ENCODE measurements at regions not wholly inside any gene's neighbourhood (a gene's known extent, or its start where the extent isn't known, plus 50 kb on each side); places are given as distances from the start of the nearest gene placed in this dataset.

GRCh38 chr7:92961961-92962360 lies 125.6 kb upstream of the CDK6 start:
- TF ChIP-seq CTCF (optimal IDR thresholded peaks at IDR 0.05 in 1 of 3, IDR thresholded peaks at IDR 0.05 in 1 of 3, conservative IDR thresholded peaks at IDR 0.05 in 1 of 3; ENCODE audit: extremely low read depth in 1 of 3, insufficient read depth in 2 of 3, low read length in 3 of 3) (no peak), EZH2 (IDR thresholded peaks at IDR 0.05; ENCODE audit: low read length) (no peak)

Data from keratinocyte (primary cell).